ENCODE measurements at regions not wholly inside any gene's neighbourhood (a gene's known extent, or its start where the extent isn't known, plus 50 kb on each side); places are given as distances from the start of the nearest gene placed in this dataset.
A peak's percentile ranks its signal among the peaks of the same experiment; 100 is the strongest.
"Not testable (repeated sequence)": the region's sequence is repeated elsewhere in the genome, so short reads cannot be mapped to it uniquely, and the experiment has no call there.

- DNase-seq, result peak; percentile 74
Observed at GRCh38 chrX:155819966-155820491, 61.1 kb upstream of the VAMP7 start.

- DNase-seq, result no peak
Observed at GRCh38 chrX:155819525-155819924, 61.6 kb upstream of the VAMP7 start.

GRCh38 chrX:155814391-155814790 lies 66.8 kb upstream of the VAMP7 start:
- DNase-seq, result not testable (repeated sequence)

GRCh38 chrX:155779831-155780230 lies 101.3 kb upstream of the VAMP7 start:
- no peak for DNase-seq

GRCh38 chrX:155778844-155779553 lies 102.1 kb upstream of the VAMP7 start:
- DNase-seq, result no peak

- no peak for DNase-seq
Observed at GRCh38 chrX:155774387-155774786, 106.8 kb upstream of the VAMP7 start.

- peak; percentile 45 for DNase-seq
Observed at GRCh38 chrX:155767876-155768769, 113.0 kb upstream of the VAMP7 start.

- peak; percentile 91 for DNase-seq
Observed at GRCh38 chrX:155767051-155767875, 113.9 kb upstream of the VAMP7 start.

- DNase-seq, result peak; percentile 20
Observed at GRCh38 chrX:155766321-155766720, 114.8 kb upstream of the VAMP7 start.

- no peak for DNase-seq
Observed at GRCh38 chrX:155761185-155761584, 120.0 kb upstream of the VAMP7 start.

GRCh38 chrX:155757046-155757759 lies 123.9 kb upstream of the VAMP7 start:
- DNase-seq, result no peak

GRCh38 chrX:155755706-155756337 lies 125.3 kb upstream of the VAMP7 start:
- no peak for DNase-seq

- DNase-seq, result no peak
Observed at GRCh38 chrX:155751131-155751530, 130.0 kb upstream of the VAMP7 start.

GRCh38 chrX:155747520-155747919 lies 133.6 kb upstream of the VAMP7 start:
- peak; percentile 0 for DNase-seq

- DNase-seq, result peak; percentile 8
Observed at GRCh38 chrX:155745792-155746191, 133.0 kb upstream of the TMLHE start.

GRCh38 chrX:155744534-155744933 lies 131.8 kb upstream of the TMLHE start:
- no peak for DNase-seq

GRCh38 chrX:155728335-155728734 lies 115.6 kb upstream of the TMLHE start:
- DNase-seq, result not testable (repeated sequence)

- no peak for DNase-seq
Observed at GRCh38 chrX:155718972-155719586, 106.3 kb upstream of the TMLHE start.

GRCh38 chrX:155715141-155715540 lies 102.4 kb upstream of the TMLHE start:
- DNase-seq, result no peak

GRCh38 chrX:155695419-155695818 lies 82.7 kb upstream of the TMLHE start:
- DNase-seq, result no peak

- DNase-seq, result no peak
Observed at GRCh38 chrX:155694649-155695048, 81.9 kb upstream of the TMLHE start.
